HEK293 (cell line): ENCODE measurements at regions not wholly inside any gene's neighbourhood (a gene's known extent, or its start where the extent isn't known, plus 50 kb on each side); places are given as distances from the start of the nearest gene placed in this dataset.

ENCODE experiments used
- CTCF ChIA-PET: fragments of 350-600 bp; formaldehyde crosslinking; extraction: SDS; loops from one replicate; lab custom pipeline; 2021; ENCODE audit warnings: antibody characterized with exemption; lab: Yijun Ruan, JAX
- POLR2A ChIA-PET: fragments of 300-600 bp; formaldehyde crosslinking; extraction: SDS; loops from one replicate; lab custom pipeline; 2020; ENCODE audit warnings: antibody characterized with exemption, inconsistent platforms; lab: Yijun Ruan, JAX
- H3K27ac ChIP-seq: fragments of 200-500 bp; sonication (Bioruptor generic); 2 replicates; pipeline ENCODE4 v1.5.1; 2014; ENCODE audit warnings: low read depth, low read length, control low read depth, inconsistent platforms; ENCODE audit errors: extremely low read depth
- H3K36me3 ChIP-seq, 2 experiments: fragments of 200-500 bp in 1 of 2; sonication (Bioruptor generic) in 1 of 2; 1 replicate in 1 of 2; 2 replicates in 1 of 2; pipeline ENCODE4 v1.5.1; 2014 to 2017; ENCODE audit warnings: inconsistent platforms in 2 of 2, low read length in 2 of 2; ENCODE audit not compliant: control insufficient read depth in 2 of 2, insufficient read depth in 1 of 2
- H3K4me1 ChIP-seq: fragments of 200-500 bp; sonication (Bioruptor generic); 2 replicates; pipeline ENCODE4 v1.5.1; 2014; ENCODE audit warnings: mild to moderate bottlenecking, low read length, inconsistent platforms; ENCODE audit not compliant: control insufficient read depth, insufficient read depth
- H3K4me3 ChIP-seq: 2 replicates; pipeline ENCODE4 v1.5.1; 2011; ENCODE audit warnings: low read depth, mild to moderate bottlenecking, control low read depth, low read length, moderate library complexity
- H3K9me3 ChIP-seq: fragments of 200-500 bp; sonication (Bioruptor generic); 2 replicates; pipeline ENCODE4 v1.5.1; 2014; ENCODE audit warnings: low read depth, low read length, inconsistent platforms; ENCODE audit not compliant: control insufficient read depth, insufficient read depth
- FEZF1 ChIP-seq: fragments of 450-650 bp; formaldehyde crosslinking; IDR thresholded peaks from 2 replicates; pipeline ENCODE4 v1.5.1; 2016; ENCODE audit warnings: missing biosample characterization, missing genetic modification characterization
- HOXC10 ChIP-seq: sonication (generic); formaldehyde crosslinking; IDR thresholded peaks from 2 replicates; pipeline ENCODE4 v1.8.1; 2023; ENCODE audit warnings: mild to moderate bottlenecking, missing genetic modification reagents
- HOXD13 ChIP-seq: sonication (generic); formaldehyde crosslinking; IDR thresholded peaks from 2 replicates; pipeline ENCODE4 v1.8.0; 2022; ENCODE audit warnings: missing genetic modification reagents, borderline replicate concordance
- PRDM10 ChIP-seq: fragments of 450-650 bp; formaldehyde crosslinking; IDR thresholded peaks from 2 replicates; pipeline ENCODE4 v1.5.1; 2016; ENCODE audit warnings: missing biosample characterization, missing genetic modification characterization
- ZBTB10 ChIP-seq: fragments of 450-650 bp; formaldehyde crosslinking; IDR thresholded peaks from 2 replicates; pipeline ENCODE4 v1.5.1; 2016; ENCODE audit warnings: missing biosample characterization, missing genetic modification characterization
- ZNF133 ChIP-seq: fragments of 450-650 bp; formaldehyde crosslinking; IDR thresholded peaks from 2 replicates; pipeline ENCODE4 v1.5.1; 2016; ENCODE audit warnings: missing biosample characterization, missing genetic modification characterization
- ZNF16 ChIP-seq: fragments of 450-650 bp; formaldehyde crosslinking; IDR thresholded peaks from 2 replicates; pipeline ENCODE4 v1.5.1; 2016; ENCODE audit warnings: low read depth, missing biosample characterization, missing genetic modification characterization
- ZNF169 ChIP-seq: fragments of 450-650 bp; formaldehyde crosslinking; IDR thresholded peaks from 2 replicates; pipeline ENCODE4 v1.5.1; 2016; ENCODE audit warnings: missing biosample characterization, missing genetic modification characterization
- ZNF239 ChIP-seq: fragments of 450-650 bp; formaldehyde crosslinking; IDR thresholded peaks from 2 replicates; pipeline ENCODE4 v1.5.1; 2016; ENCODE audit warnings: missing biosample characterization, missing genetic modification characterization
- ZNF501 ChIP-seq: fragments of 450-650 bp; formaldehyde crosslinking; IDR thresholded peaks from 2 replicates; pipeline ENCODE4 v1.5.1; 2016; ENCODE audit warnings: missing biosample characterization, missing genetic modification characterization
- ZNF580 ChIP-seq: fragments of 450-650 bp; formaldehyde crosslinking; IDR thresholded peaks from 2 replicates; pipeline ENCODE4 v1.5.1; 2016; ENCODE audit warnings: missing biosample characterization, missing genetic modification characterization
- ZNF704 ChIP-seq: fragments of 450-650 bp; formaldehyde crosslinking; IDR thresholded peaks from 2 replicates; pipeline ENCODE4 v1.5.1; 2016; ENCODE audit warnings: missing biosample characterization, missing genetic modification characterization
- ZNF785 ChIP-seq: fragments of 450-650 bp; formaldehyde crosslinking; IDR thresholded peaks from 2 replicates; pipeline ENCODE4 v1.5.1; 2016; ENCODE audit warnings: missing biosample characterization, missing genetic modification characterization

GRCh38 chr13:24617256-24618010 lies 62.8 kb upstream of the ATP12A start:
- no peak for TF ChIP-seq ZNF501 (tag by site-specific recombination)
- TF ChIP-seq ZNF785 = no peak
- no peak for TF ChIP-seq ZNF239 (tag by site-specific recombination)
- TF ChIP-seq HOXC10 (CRISPR knock-in tag) = no peak
- no peak for TF ChIP-seq HOXD13 (CRISPR knock-in tag)
- no peak for TF ChIP-seq ZNF16 (tag by site-specific recombination)
- TF ChIP-seq ZNF133 (tag by site-specific recombination) = no peak
- TF ChIP-seq FEZF1 (tag by site-specific recombination) = no peak
- no peak for TF ChIP-seq ZNF580 (tag by site-specific recombination)
- TF ChIP-seq PRDM10 = no peak
- no peak for TF ChIP-seq ZNF169 (tag by site-specific recombination)
- no peak for TF ChIP-seq ZNF704
- H3K9me3 ChIP-seq = no peaks in the 10 kb centered on the region
- CTCF ChIA-PET = no interaction called here
- H3K36me3 ChIP-seq = no peaks in the 10 kb centered on the region
- no peaks in the 10 kb centered on the region for H3K4me1 ChIP-seq
- H3K4me3 ChIP-seq = no peak overlapping the region
- POLR2A ChIA-PET = no interaction called here
- H3K27ac ChIP-seq = no peak overlapping the region

- no peak overlapping the region for H3K27ac ChIP-seq
- H3K4me1 ChIP-seq = no peaks in the 10 kb centered on the region
- no peaks in the 10 kb centered on the region for H3K36me3 ChIP-seq
- CTCF ChIA-PET = no interaction called here
- no peak overlapping the region for H3K4me3 ChIP-seq
- no peaks in the 10 kb centered on the region for H3K9me3 ChIP-seq
- TF ChIP-seq ZBTB10 (tag by site-specific recombination) = no peak
- POLR2A ChIA-PET = no interaction called here
These were observed 61.9 kb upstream of the ATP12A start for GRCh38 chr13:24618011-24618955.
